Body of pancreas (tissue), 4 donors: ENCODE measurements at regions not wholly inside any gene's neighbourhood (a gene's known extent, or its start where the extent isn't known, plus 50 kb on each side); places are given as distances from the start of the nearest gene placed in this dataset.

Experiments
- ATAC-seq: fragments of 150-250 bp; one replicate; pipeline ENCODE4 v1.9.1; 2016
- DNase-seq, 4 donors: peaks; one replicate each; pipeline ENCODE4 v3.0.0-alpha.2; 2019
- H3K27ac ChIP-seq, 4 donors: fragments of 200-600 bp; sonication (generic); 1 replicate in 3 of 4; 2 replicates in 1 of 4; pipeline versions ENCODE4 v1.5.1 to v1.6.1; 2016 to 2019; ENCODE audit warnings: mild to moderate bottlenecking in 1 of 4, mixed read lengths in 1 of 4, moderate library complexity in 1 of 4
- H3K27me3 ChIP-seq, 2 donors: fragments of 200-600 bp; sonication (generic); one replicate each; pipeline ENCODE4 v1.6.0; 2016; ENCODE audit warnings: mild to moderate bottlenecking in 1 of 2
- H3K36me3 ChIP-seq, 2 donors: fragments of 200-600 bp; sonication (generic); replicated peaks in 1 of 2; 2 replicates each; pipeline ENCODE4 v1.5.1; 2016; ENCODE audit warnings: low read depth in 2 of 2; ENCODE audit not compliant: insufficient read depth in 1 of 2
- H3K4me1 ChIP-seq: fragments of 200-600 bp; sonication (generic); one replicate; pipeline ENCODE4 v1.6.0; 2016
- H3K4me3 ChIP-seq, 2 donors: fragments of 200-600 bp; sonication (generic); 1 replicate in 1 of 2; 2 replicates in 1 of 2; pipeline ENCODE4 v1.5.1; 2016 to 2019
- H3K9me3 ChIP-seq, 3 donors: fragments of 200-600 bp; sonication (generic); 1 replicate in 2 of 3; 2 replicates in 1 of 3; pipeline ENCODE4 v1.5.1; 2016
- CTCF ChIP-seq, 7 experiments: fragments of 450-650 bp in 4 of 7; fragments of 200-600 bp in 3 of 7; sonication (generic) in 3 of 7; IDR thresholded peaks; one replicate each; pipeline ENCODE4 v1.5.1; 2016 to 2019; ENCODE audit warnings: antibody characterized with exemption in 7 of 7
- POLR2A ChIP-seq, 3 donors: fragments of 450-650 bp; IDR thresholded peaks; one replicate each; pipeline ENCODE4 v1.6.1; 2016; ENCODE audit warnings: antibody characterized with exemption in 3 of 3, mild to moderate bottlenecking in 2 of 3
- WGBS, 2 donors: methylation state at CpG; one replicate each; pipeline ENCODE4 v1.1.5; 2017; 5-methylcytosine and 5-hydroxymethylcytosine counted together
- intact Hi-C: fragments of 100-400 bp; cut with DNase I; formaldehyde crosslinking; loops from one replicate; pipeline ENCODE4 v1.15.1; 2023

- no peak for DNase-seq
- no peak overlapping the region for H3K27ac ChIP-seq
- TF ChIP-seq CTCF (IDR thresholded peaks at IDR 0.05) (no peak), POLR2A (IDR thresholded peaks at IDR 0.05) (no peak)
- H3K9me3 ChIP-seq, result no peaks in the 10 kb centered on the region
- no peaks in the 10 kb centered on the region for H3K4me1 ChIP-seq
- WGBS, 2 donors, result 51 to 56% methylated on average over 3 of the region's 3 CpGs
- no peaks in the 10 kb centered on the region for H3K36me3 ChIP-seq
- ATAC-seq, result no peak
- intact Hi-C loops, result no loop called here
- H3K4me3 ChIP-seq, result no peak overlapping the region
- H3K27me3 ChIP-seq, result no peaks in the 10 kb centered on the region
These were observed 728.8 kb downstream of the TYW1 start for GRCh38 chr7:67725423-67725822.

GRCh38 chr7:67729771-67730170 lies 733.1 kb downstream of the TYW1 start:
- Histone ChIP-seq H3K36me3 (no peaks in the 10 kb centered on the region), H3K27me3 (no peaks in the 10 kb centered on the region), H3K27ac (no peak overlapping the region), H3K4me3 (no peak overlapping the region), H3K4me1 (no peaks in the 10 kb centered on the region), H3K9me3 (no peaks in the 10 kb centered on the region)
- 34 to 47% methylated on average over 7 of the region's 7 CpGs for WGBS, 2 donors
- no peak for TF ChIP-seq POLR2A (IDR thresholded peaks at IDR 0.05)
- TF ChIP-seq CTCF (IDR thresholded peaks at IDR 0.05), result no peak
- intact Hi-C loops, result no loop called here
- ATAC-seq (no peak), DNase-seq (no peak)

GRCh38 chr7:67731704-67732103 lies 735.1 kb downstream of the TYW1 start:
- H3K4me3 ChIP-seq, result no peak overlapping the region
- H3K4me1 ChIP-seq, result no peaks in the 10 kb centered on the region
- no peaks in the 10 kb centered on the region for H3K36me3 ChIP-seq
- DNase-seq (no peak), ATAC-seq (no peak)
- 29 to 35% methylated on average over 2 of the region's 2 CpGs for WGBS, 2 donors
- intact Hi-C loops, result no loop called here
- no peaks in the 10 kb centered on the region for H3K27me3 ChIP-seq
- no peak for TF ChIP-seq CTCF (IDR thresholded peaks at IDR 0.05)
- no peak for TF ChIP-seq POLR2A (IDR thresholded peaks at IDR 0.05)
- no peaks in the 10 kb centered on the region for H3K9me3 ChIP-seq
- no peak overlapping the region for H3K27ac ChIP-seq

- H3K27ac ChIP-seq, result no peak overlapping the region
- intact Hi-C loops, result no loop called here
- no peaks in the 10 kb centered on the region for H3K4me1 ChIP-seq
- H3K9me3 ChIP-seq, result no peaks in the 10 kb centered on the region
- TF ChIP-seq POLR2A (IDR thresholded peaks at IDR 0.05) (no peak), CTCF (IDR thresholded peaks at IDR 0.05) (no peak)
- ATAC-seq (no peak), DNase-seq (no peak)
- no peaks in the 10 kb centered on the region for H3K36me3 ChIP-seq
- 39 to 79% methylated on average over 1 of the region's 1 CpG for WGBS, 2 donors
- H3K4me3 ChIP-seq, result no peak overlapping the region
- no peaks in the 10 kb centered on the region for H3K27me3 ChIP-seq
These were observed 736.3 kb downstream of the TYW1 start for GRCh38 chr7:67732898-67733297.

- H3K36me3 ChIP-seq, result no peaks in the 10 kb centered on the region
- H3K4me3 ChIP-seq, result no peak overlapping the region
- DNase-seq, result no peak
- peak overlapping the region in 1 of 4 donors; percentile 42 for H3K27ac ChIP-seq
- ATAC-seq, result no peak
- no peaks in the 10 kb centered on the region for H3K4me1 ChIP-seq
- H3K9me3 ChIP-seq, result no peaks in the 10 kb centered on the region
- TF ChIP-seq CTCF (IDR thresholded peaks at IDR 0.05) (no peak), POLR2A (IDR thresholded peaks at IDR 0.05) (no peak)
- no peaks in the 10 kb centered on the region for H3K27me3 ChIP-seq
- intact Hi-C loops, result no loop called here
- 64 to 67% methylated on average over 3 of the region's 3 CpGs for WGBS, 2 donors
These were observed 741.5 kb downstream of the TYW1 start for GRCh38 chr7:67738145-67738544.
